ENCODE measurements at regions not wholly inside any gene's neighbourhood (a gene's known extent, or its start where the extent isn't known, plus 50 kb on each side); places are given as distances from the start of the nearest gene placed in this dataset.
"Not testable (repeated sequence)": the region's sequence is repeated elsewhere in the genome, so short reads cannot be mapped to it uniquely, and the experiment has no call there.

- Histone ChIP-seq H3K9me3 (ENCODE audit: low read length) (no peaks in the 10 kb centered on the region), H3K4me1 (ENCODE audit: insufficient read depth, low read length) (no peaks in the 10 kb centered on the region), H3K36me3 (ENCODE audit: insufficient read depth, low read length) (no peaks in the 10 kb centered on the region), H3K9ac (ENCODE audit: low read length) (no peak overlapping the region), H3K4me3 (ENCODE audit: low read depth in 1 of 2, low read length in 2 of 2) (no peak overlapping the region), H3K27me3 (ENCODE audit: control insufficient read depth in 1 of 2, insufficient read depth in 2 of 2, low read length in 2 of 2) (no peaks in the 10 kb centered on the region), H3K27ac (ENCODE audit: low read depth, low read length) (no peak overlapping the region)
Measured at GRCh38 chr18:42374961-42375360, 419.9 kb downstream of the PIK3C3 start.

DNA sequence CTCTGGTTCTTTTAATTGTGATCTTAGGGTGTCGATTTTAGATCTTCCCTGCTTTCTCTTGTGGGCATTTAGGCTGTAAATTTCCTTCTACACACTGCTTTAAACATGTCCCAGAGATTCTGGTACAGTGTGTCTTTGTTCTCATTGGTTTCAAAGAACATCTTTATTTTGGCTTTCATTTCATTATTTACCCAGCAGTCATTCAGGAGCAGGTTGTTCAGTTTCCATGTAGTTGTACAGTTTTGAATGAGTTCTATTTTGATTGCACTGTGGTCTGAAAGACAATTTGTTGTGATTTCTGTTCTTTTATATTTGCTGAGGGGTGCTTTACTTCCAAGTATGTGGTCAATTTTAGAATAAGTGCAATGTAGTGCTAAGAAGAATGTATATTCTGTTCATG is 423.8 kb downstream of the PIK3C3 start:
- not testable (repeated sequence) for H3K9me3 ChIP-seq (ENCODE audit: low read length); H3K36me3 ChIP-seq (ENCODE audit: insufficient read depth, low read length); H3K27ac ChIP-seq (ENCODE audit: low read depth, low read length); H3K4me3 ChIP-seq (ENCODE audit: low read depth in 1 of 2, low read length in 2 of 2); H3K9ac ChIP-seq (ENCODE audit: low read length); H3K4me1 ChIP-seq (ENCODE audit: insufficient read depth, low read length); H3K27me3 ChIP-seq (ENCODE audit: control insufficient read depth in 1 of 2, insufficient read depth in 2 of 2, low read length in 2 of 2)

DNA sequence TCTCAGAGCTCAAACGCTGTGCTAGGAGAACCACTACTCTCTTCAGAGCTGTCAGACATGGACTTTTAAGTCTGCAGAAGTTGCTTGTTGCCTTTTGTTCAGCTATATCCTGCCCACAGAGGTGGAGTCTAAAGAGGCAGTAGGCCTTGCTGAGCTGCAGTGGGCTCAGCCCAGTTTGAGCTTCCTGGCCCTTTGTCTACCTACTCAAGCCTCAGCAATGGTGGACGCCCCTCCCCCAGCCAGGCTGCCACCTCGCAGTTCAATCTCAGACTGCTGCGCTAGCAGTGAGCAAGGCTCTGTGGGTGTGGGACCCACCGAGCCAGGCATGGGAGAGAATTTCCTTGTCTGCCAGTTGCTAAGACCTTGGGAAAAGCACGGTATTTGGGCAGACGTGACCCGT is 426.2 kb downstream of the PIK3C3 start:
- not testable (repeated sequence) for H3K27me3 ChIP-seq (ENCODE audit: control insufficient read depth in 1 of 2, insufficient read depth in 2 of 2, low read length in 2 of 2); H3K36me3 ChIP-seq (ENCODE audit: insufficient read depth, low read length); H3K27ac ChIP-seq (ENCODE audit: low read depth, low read length); H3K4me1 ChIP-seq (ENCODE audit: insufficient read depth, low read length); H3K4me3 ChIP-seq (ENCODE audit: low read depth in 1 of 2, low read length in 2 of 2); H3K9ac ChIP-seq (ENCODE audit: low read length); H3K9me3 ChIP-seq (ENCODE audit: low read length)

GRCh38 chr18:42392416-42392815 is 437.4 kb downstream of the PIK3C3 start:
- Histone ChIP-seq H3K4me3 (ENCODE audit: low read depth in 1 of 2, low read length in 2 of 2) (no peak overlapping the region), H3K27ac (ENCODE audit: low read depth, low read length) (no peak overlapping the region), H3K27me3 (ENCODE audit: control insufficient read depth in 1 of 2, insufficient read depth in 2 of 2, low read length in 2 of 2) (no peaks in the 10 kb centered on the region), H3K4me1 (ENCODE audit: insufficient read depth, low read length) (peaks cover 6% of the 10 kb centered on the region), H3K9me3 (ENCODE audit: low read length) (no peaks in the 10 kb centered on the region), H3K9ac (ENCODE audit: low read length) (no peak overlapping the region), H3K36me3 (ENCODE audit: insufficient read depth, low read length) (no peaks in the 10 kb centered on the region)

- Histone ChIP-seq H3K9me3 (ENCODE audit: low read length) (no peaks in the 10 kb centered on the region), H3K27me3 (ENCODE audit: control insufficient read depth in 1 of 2, insufficient read depth in 2 of 2, low read length in 2 of 2) (no peaks in the 10 kb centered on the region), H3K4me1 (ENCODE audit: insufficient read depth, low read length) (peaks cover 6% of the 10 kb centered on the region), H3K27ac (ENCODE audit: low read depth, low read length) (no peak overlapping the region), H3K9ac (ENCODE audit: low read length) (no peak overlapping the region), H3K4me3 (ENCODE audit: low read depth in 1 of 2, low read length in 2 of 2) (no peak overlapping the region), H3K36me3 (ENCODE audit: insufficient read depth, low read length) (no peaks in the 10 kb centered on the region)
Measured at GRCh38 chr18:42392926-42393325, 437.9 kb downstream of the PIK3C3 start.

DNA sequence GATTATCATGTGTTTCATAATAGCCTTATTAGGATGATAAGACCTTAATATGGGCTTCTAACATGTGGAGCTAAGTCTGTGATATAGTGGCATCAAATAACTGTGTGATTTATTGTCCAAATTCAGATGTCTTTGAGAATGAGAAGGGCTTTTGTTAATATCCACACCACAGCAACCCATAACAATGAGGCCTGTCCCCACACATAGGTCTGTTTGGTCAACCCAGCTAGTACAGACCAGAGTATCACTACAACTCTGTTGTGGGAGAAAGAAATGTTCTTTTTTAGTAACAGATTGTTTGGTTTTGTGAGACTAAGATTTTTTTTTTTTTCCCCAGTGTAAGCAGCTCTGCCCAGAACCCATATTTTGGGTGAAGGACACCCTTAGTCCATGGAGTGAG is 439.2 kb downstream of the PIK3C3 start:
- Histone ChIP-seq H3K27ac (ENCODE audit: low read depth, low read length) (no peak overlapping the region), H3K4me1 (ENCODE audit: insufficient read depth, low read length) (peaks cover 6% of the 10 kb centered on the region), H3K4me3 (ENCODE audit: low read depth in 1 of 2, low read length in 2 of 2) (no peak overlapping the region), H3K36me3 (ENCODE audit: insufficient read depth, low read length) (no peaks in the 10 kb centered on the region), H3K27me3 (ENCODE audit: control insufficient read depth in 1 of 2, insufficient read depth in 2 of 2, low read length in 2 of 2) (no peaks in the 10 kb centered on the region), H3K9me3 (ENCODE audit: low read length) (no peaks in the 10 kb centered on the region), H3K9ac (ENCODE audit: low read length) (no peak overlapping the region)

GRCh38 chr18:42401131-42401673 is 446.2 kb downstream of the PIK3C3 start:
- H3K4me3 ChIP-seq (ENCODE audit: low read depth in 1 of 2, low read length in 2 of 2): no peak overlapping the region
- no peak overlapping the region for H3K9ac ChIP-seq (ENCODE audit: low read length)
- no peak overlapping the region for H3K27ac ChIP-seq (ENCODE audit: low read depth, low read length)
- no peaks in the 10 kb centered on the region for H3K36me3 ChIP-seq (ENCODE audit: insufficient read depth, low read length)
- H3K27me3 ChIP-seq (ENCODE audit: control insufficient read depth in 1 of 2, insufficient read depth in 2 of 2, low read length in 2 of 2): no peaks in the 10 kb centered on the region
- H3K4me1 ChIP-seq (ENCODE audit: insufficient read depth, low read length): no peaks in the 10 kb centered on the region
- H3K9me3 ChIP-seq (ENCODE audit: low read length): no peaks in the 10 kb centered on the region

GRCh38 chr18:42404151-42404550 is 449.1 kb downstream of the PIK3C3 start:
- Histone ChIP-seq H3K36me3 (ENCODE audit: insufficient read depth, low read length) (no peaks in the 10 kb centered on the region), H3K4me3 (ENCODE audit: low read depth in 1 of 2, low read length in 2 of 2) (no peak overlapping the region), H3K9me3 (ENCODE audit: low read length) (no peaks in the 10 kb centered on the region), H3K27ac (ENCODE audit: low read depth, low read length) (no peak overlapping the region), H3K9ac (ENCODE audit: low read length) (no peak overlapping the region), H3K4me1 (ENCODE audit: insufficient read depth, low read length) (no peaks in the 10 kb centered on the region), H3K27me3 (ENCODE audit: control insufficient read depth in 1 of 2, insufficient read depth in 2 of 2, low read length in 2 of 2) (no peaks in the 10 kb centered on the region)

DNA sequence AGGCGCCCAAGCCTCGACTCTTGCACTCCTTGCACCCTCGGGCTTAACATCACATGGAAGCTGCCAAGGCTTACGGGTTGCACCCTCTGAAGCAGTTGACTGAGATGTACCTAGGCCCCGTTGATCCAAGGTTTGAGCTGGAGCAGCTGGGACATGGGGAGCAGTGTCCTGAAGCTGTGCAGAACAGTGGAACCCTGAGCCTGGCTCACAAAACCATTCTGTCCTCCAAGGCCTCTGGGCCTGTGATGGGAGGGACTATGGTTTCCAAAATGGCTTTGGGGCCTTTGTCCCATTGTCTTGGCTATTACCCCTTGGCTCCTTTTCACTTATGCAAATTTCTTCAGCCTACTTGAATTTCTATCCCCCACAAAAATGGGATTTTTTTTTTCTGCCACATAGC is 454.0 kb downstream of the PIK3C3 start:
- Histone ChIP-seq H3K4me3 (ENCODE audit: low read depth in 1 of 2, low read length in 2 of 2) (no peak overlapping the region), H3K27ac (ENCODE audit: low read depth, low read length) (no peak overlapping the region), H3K9me3 (ENCODE audit: low read length) (no peaks in the 10 kb centered on the region), H3K36me3 (ENCODE audit: insufficient read depth, low read length) (no peaks in the 10 kb centered on the region), H3K27me3 (ENCODE audit: control insufficient read depth in 1 of 2, insufficient read depth in 2 of 2, low read length in 2 of 2) (no peaks in the 10 kb centered on the region), H3K9ac (ENCODE audit: low read length) (no peak overlapping the region), H3K4me1 (ENCODE audit: insufficient read depth, low read length) (no peaks in the 10 kb centered on the region)

- Histone ChIP-seq H3K9me3 (ENCODE audit: low read length) (no peaks in the 10 kb centered on the region), H3K27ac (ENCODE audit: low read depth, low read length) (no peak overlapping the region), H3K27me3 (ENCODE audit: control insufficient read depth in 1 of 2, insufficient read depth in 2 of 2, low read length in 2 of 2) (no peaks in the 10 kb centered on the region), H3K36me3 (ENCODE audit: insufficient read depth, low read length) (no peaks in the 10 kb centered on the region), H3K4me1 (ENCODE audit: insufficient read depth, low read length) (peaks cover 6% of the 10 kb centered on the region), H3K9ac (ENCODE audit: low read length) (no peak overlapping the region), H3K4me3 (ENCODE audit: low read depth in 1 of 2, low read length in 2 of 2) (no peak overlapping the region)
Measured at GRCh38 chr18:42412281-42412680, 457.2 kb downstream of the PIK3C3 start.

GRCh38 chr18:42412896-42413295 is 457.9 kb downstream of the PIK3C3 start:
- no peak overlapping the region for H3K4me3 ChIP-seq (ENCODE audit: low read depth in 1 of 2, low read length in 2 of 2)
- no peak overlapping the region for H3K9ac ChIP-seq (ENCODE audit: low read length)
- H3K27me3 ChIP-seq (ENCODE audit: control insufficient read depth in 1 of 2, insufficient read depth in 2 of 2, low read length in 2 of 2): no peaks in the 10 kb centered on the region
- H3K36me3 ChIP-seq (ENCODE audit: insufficient read depth, low read length): no peaks in the 10 kb centered on the region
- H3K4me1 ChIP-seq (ENCODE audit: insufficient read depth, low read length): peaks cover 6% of the 10 kb centered on the region
- no peak overlapping the region for H3K27ac ChIP-seq (ENCODE audit: low read depth, low read length)
- H3K9me3 ChIP-seq (ENCODE audit: low read length): no peaks in the 10 kb centered on the region

- Histone ChIP-seq H3K9me3 (ENCODE audit: low read length) (no peaks in the 10 kb centered on the region), H3K27ac (ENCODE audit: low read depth, low read length) (no peak overlapping the region), H3K36me3 (ENCODE audit: insufficient read depth, low read length) (no peaks in the 10 kb centered on the region), H3K4me1 (ENCODE audit: insufficient read depth, low read length) (peaks cover 6% of the 10 kb centered on the region), H3K9ac (ENCODE audit: low read length) (no peak overlapping the region), H3K4me3 (ENCODE audit: low read depth in 1 of 2, low read length in 2 of 2) (no peak overlapping the region), H3K27me3 (ENCODE audit: control insufficient read depth in 1 of 2, insufficient read depth in 2 of 2, low read length in 2 of 2) (no peaks in the 10 kb centered on the region)
Measured at GRCh38 chr18:42413870-42414269, 458.8 kb downstream of the PIK3C3 start.

Data from muscle layer of colon (tissue), 2 donors.